ENCODE measurements at regions not wholly inside any gene's neighbourhood (a gene's known extent, or its start where the extent isn't known, plus 50 kb on each side); places are given as distances from the start of the nearest gene placed in this dataset.

GRCh38 chr16:79899316-79899715, 298.8 kb upstream of the MAF start:
- DNase-seq (ENCODE audit: extremely low read depth, low read depth), result no peak
- no peak for TF ChIP-seq CTCF (IDR thresholded peaks at IDR 0.05; ENCODE audit: low read depth, low read length)

- TF ChIP-seq CTCF (IDR thresholded peaks at IDR 0.05; ENCODE audit: low read depth, low read length), result no peak
- DNase-seq (ENCODE audit: extremely low read depth, low read depth), result no peak
Measured at GRCh38 chr16:79898703-79899102, 298.2 kb upstream of the MAF start.

- no peak for TF ChIP-seq CTCF (IDR thresholded peaks at IDR 0.05; ENCODE audit: low read depth, low read length)
- no peak for DNase-seq (ENCODE audit: extremely low read depth, low read depth)
Measured at GRCh38 chr16:79897453-79898146, 297.1 kb upstream of the MAF start.

- DNase-seq (ENCODE audit: extremely low read depth, low read depth), result no peak
- TF ChIP-seq CTCF (IDR thresholded peaks at IDR 0.05; ENCODE audit: low read depth, low read length), result no peak
Measured at GRCh38 chr16:79897104-79897452, 296.5 kb upstream of the MAF start.

GRCh38 chr16:79895917-79896203, 295.3 kb upstream of the MAF start:
- no peak for DNase-seq (ENCODE audit: extremely low read depth, low read depth)
- TF ChIP-seq CTCF (IDR thresholded peaks at IDR 0.05; ENCODE audit: low read depth, low read length), result no peak

- no peak for DNase-seq (ENCODE audit: extremely low read depth, low read depth)
- no peak for TF ChIP-seq CTCF (IDR thresholded peaks at IDR 0.05; ENCODE audit: low read depth, low read length)
Measured at GRCh38 chr16:79895053-79895916, 294.7 kb upstream of the MAF start.

GRCh38 chr16:79893445-79893844, 292.9 kb upstream of the MAF start:
- TF ChIP-seq CTCF (IDR thresholded peaks at IDR 0.05; ENCODE audit: low read depth, low read length), result no peak
- DNase-seq (ENCODE audit: extremely low read depth, low read depth), result no peak
